HG03097 (cell line): ENCODE measurements at regions not wholly inside any gene's neighbourhood (a gene's known extent, or its start where the extent isn't known, plus 50 kb on each side); places are given as distances from the start of the nearest gene placed in this dataset.
"Not testable (repeated sequence)": the region's sequence is repeated elsewhere in the genome, so short reads cannot be mapped to it uniquely, and the experiment has no call there.

ENCODE experiments used
- ATAC-seq: cut with Tn5 transposase; IDR thresholded peaks from one replicate; pipeline ENCODE4 v1.9.1; 2021; ENCODE audit not compliant: unreplicated experiment, low FRiP score

DNA sequence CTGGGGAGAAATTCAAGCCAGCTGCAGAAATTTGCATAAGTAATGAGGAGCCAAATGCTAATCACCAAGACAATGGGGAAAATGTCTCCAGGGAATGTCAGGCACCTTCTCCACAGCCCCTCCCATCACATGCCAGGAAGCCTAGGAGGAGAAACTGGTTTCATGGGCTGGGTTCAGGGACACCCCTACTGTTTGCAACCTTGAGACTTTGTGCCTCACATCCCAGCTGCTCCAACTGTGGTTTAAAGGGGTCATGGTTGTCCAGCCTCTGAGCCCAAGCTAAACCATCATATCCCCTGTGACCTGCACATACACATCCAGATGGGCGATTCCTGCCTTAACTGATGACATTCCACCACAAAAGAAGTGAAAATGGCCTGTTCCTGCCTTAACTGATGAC lies 258.4 kb upstream of the GULP1 start:
- not testable (repeated sequence) for ATAC-seq

- not testable (repeated sequence) for ATAC-seq
Measured at GRCh38 chr2:188034102-188034501, 257.6 kb upstream of the GULP1 start.

- not testable (repeated sequence) for ATAC-seq
Measured at GRCh38 chr2:188035377-188035776, 256.3 kb upstream of the GULP1 start.

- ATAC-seq = not testable (repeated sequence)
Measured at GRCh38 chr2:188036786-188037185, 254.9 kb upstream of the GULP1 start.

- no peak for ATAC-seq
Measured at GRCh38 chr2:188039307-188039706, 252.4 kb upstream of the GULP1 start.

GRCh38 chr2:188042412-188042811 lies 249.3 kb upstream of the GULP1 start:
- no peak for ATAC-seq

DNA sequence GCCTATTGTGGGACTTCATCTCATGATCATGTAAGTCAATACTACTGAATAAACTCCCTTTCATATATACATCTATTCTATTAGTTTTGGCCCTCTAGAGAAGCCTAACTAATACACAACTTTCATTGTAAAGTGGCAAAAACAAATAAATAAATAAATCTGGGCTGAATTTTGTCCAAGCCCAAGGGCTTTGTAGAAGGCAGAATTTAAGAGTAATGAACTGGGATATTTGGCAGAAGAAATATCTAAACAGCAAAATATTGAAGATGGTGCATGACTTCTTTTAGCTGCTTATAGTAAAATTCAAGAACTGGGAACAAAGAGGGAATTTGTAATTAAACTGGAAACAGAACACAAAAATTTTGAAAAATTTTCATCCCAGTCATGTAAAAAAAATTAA lies 246.7 kb upstream of the GULP1 start:
- no peak for ATAC-seq

- no peak for ATAC-seq
Measured at GRCh38 chr2:188046437-188046836, 245.2 kb upstream of the GULP1 start.

- ATAC-seq = no peak
Measured at GRCh38 chr2:188047735-188048134, 243.9 kb upstream of the GULP1 start.

DNA sequence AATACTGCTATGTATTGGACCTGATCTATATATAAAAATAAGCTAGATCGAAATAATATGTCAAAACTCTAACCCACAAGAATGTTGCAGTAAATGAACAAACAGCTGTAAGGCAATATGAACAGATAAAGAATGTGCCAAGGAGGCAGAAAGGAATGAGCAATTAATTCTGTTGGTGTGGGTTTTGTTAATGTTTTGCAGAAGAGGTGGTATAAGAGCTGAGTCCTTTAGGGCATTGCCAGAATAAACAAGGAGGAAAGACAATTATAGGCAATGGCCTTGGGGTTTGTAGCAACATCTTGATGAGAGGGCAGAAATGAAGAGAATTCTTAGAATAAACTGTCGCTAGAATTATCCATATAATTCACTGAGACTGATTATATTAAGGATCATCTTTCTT lies 240.9 kb upstream of the GULP1 start:
- ATAC-seq = no peak

- no peak for ATAC-seq
Measured at GRCh38 chr2:188051706-188052105, 240.0 kb upstream of the GULP1 start.

DNA sequence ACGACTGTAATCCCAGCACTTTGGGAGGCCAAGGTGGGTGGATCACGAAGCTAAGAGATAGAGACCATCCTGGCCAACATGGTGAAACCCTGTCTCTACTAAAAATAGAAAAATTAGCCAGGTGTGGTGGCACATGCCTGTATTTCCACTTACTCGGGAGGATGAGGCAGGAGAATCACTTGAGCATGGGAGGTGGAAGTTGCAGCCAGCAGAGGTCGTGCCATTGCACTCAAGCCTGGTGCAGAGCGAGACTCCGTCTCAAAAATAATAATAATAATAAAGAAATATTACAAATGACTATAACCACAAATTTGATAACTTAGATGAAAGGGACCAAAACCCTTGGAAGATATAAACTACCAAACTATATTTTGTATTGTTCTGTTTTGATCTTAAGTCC lies 226.3 kb upstream of the GULP1 start:
- no peak for ATAC-seq

DNA sequence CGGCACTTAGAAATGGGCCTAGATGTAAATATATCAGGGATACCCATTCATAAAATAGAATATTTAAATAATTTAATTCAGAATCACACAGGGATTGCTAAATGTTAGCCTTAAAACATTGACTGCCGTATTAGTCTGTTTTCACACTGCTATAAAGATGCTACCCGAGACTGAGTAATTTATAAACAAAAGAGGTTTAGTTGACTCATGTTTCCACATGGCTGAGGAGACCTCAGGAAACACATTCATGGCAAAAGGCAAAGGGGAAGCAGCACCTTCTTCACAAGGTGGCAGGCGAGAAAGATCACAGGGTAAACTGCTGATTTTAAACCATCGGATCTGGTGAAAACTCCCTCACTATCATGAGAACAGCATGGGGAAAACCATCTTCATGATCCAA lies 223.6 kb upstream of the GULP1 start:
- no peak for ATAC-seq

DNA sequence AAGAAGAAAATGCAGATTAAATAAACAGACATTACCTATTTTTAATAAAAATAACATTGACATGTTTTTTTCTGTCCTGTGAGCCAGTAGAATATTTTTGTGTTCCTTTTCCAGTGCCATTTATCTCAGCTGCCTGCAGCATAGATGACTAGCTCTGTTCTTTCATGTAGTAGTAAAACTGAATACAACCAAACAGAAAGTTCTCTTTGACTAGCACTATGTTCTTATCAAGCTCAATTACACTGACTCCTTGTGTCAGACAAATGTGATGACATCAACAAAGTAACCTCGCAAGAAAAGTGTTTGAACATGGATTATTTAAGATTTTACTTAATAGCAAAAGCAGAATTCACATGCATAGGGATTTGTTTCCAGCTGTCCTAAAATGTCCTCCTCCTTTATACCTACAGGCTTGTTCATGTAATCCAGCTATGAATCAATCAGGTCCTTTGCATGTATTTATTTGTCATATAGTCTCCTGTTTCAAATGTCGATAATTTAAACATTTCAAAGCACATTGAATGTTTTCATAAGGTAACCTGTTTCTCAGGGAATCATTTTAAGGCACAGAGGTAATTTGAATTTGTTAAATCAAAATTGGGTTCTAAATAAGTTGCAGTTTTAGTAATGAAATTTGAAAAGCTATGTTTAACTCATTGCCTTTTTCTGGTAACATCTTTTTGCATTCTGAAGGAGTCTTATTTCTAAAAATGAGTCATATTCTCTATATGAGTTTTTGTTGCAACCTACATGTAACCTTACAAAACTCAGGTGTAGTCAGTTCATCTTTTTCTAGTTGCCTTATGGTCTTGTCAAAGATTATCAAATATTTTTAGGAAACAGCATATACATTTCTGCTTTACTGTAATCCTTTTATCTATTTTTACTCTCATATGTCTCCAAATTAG lies 215.3 kb upstream of the GULP1 start:
- ATAC-seq = no peak

- ATAC-seq = no peak
Measured at GRCh38 chr2:188077757-188078156, 213.9 kb upstream of the GULP1 start.

- no peak for ATAC-seq
Measured at GRCh38 chr2:188078534-188078933, 213.1 kb upstream of the GULP1 start.

DNA sequence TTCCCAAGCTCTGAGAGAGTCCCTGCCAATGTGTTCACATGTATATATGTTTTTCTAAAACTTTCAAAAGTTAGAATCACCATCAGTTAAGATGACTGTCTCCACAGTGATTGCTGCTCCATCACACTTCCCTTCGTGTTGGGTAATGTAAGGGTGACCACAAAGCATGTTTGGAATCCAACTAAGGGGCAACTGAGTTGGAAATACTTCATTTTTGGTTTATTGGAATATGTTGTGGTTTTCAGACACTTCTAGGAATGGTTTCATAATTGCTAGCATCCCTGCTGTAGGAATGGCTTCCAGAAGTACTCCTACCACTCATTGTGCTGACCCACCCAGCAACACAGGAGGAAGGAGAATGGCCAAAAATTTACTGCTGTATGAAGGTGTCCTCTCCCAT lies 212.5 kb upstream of the GULP1 start:
- no peak for ATAC-seq

- no peak for ATAC-seq
Measured at GRCh38 chr2:188085421-188085820, 206.3 kb upstream of the GULP1 start.

DNA sequence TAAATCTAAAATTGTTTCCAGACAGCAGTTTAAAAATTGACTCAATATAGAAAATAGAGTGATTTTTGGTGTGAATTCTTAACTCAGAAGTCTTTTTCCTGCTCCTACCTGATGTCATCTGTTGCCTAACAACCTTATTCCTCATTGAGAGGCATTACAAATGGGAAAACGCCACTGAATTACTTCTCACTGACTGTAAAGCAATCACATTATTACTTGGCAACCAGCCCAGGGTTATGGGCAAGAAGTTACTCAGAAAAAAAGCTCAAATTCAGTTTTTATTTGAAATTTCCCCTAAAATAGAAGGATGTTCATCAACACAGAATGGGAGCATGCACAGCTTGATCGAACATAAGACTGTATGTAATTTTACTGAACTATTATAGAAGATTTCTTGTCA lies 201.8 kb upstream of the GULP1 start:
- no peak for ATAC-seq

- ATAC-seq = no peak
Measured at GRCh38 chr2:188091220-188091619, 200.5 kb upstream of the GULP1 start.

GRCh38 chr2:188092734-188093133 lies 198.9 kb upstream of the GULP1 start:
- no peak for ATAC-seq

GRCh38 chr2:188096910-188097309 lies 194.8 kb upstream of the GULP1 start:
- no peak for ATAC-seq
